Hippocampal formation (tissue), 2 donors: ENCODE measurements at regions not wholly inside any gene's neighbourhood (a gene's known extent, or its start where the extent isn't known, plus 50 kb on each side); places are given as distances from the start of the nearest gene placed in this dataset.
A peak's percentile ranks its signal among the peaks of the same experiment; 100 is the strongest.

Source experiments
- DNase-seq, 2 donors: peaks; one replicate each; lab custom pipeline; 2025; lab: John Stamatoyannopoulos, UW

DNA sequence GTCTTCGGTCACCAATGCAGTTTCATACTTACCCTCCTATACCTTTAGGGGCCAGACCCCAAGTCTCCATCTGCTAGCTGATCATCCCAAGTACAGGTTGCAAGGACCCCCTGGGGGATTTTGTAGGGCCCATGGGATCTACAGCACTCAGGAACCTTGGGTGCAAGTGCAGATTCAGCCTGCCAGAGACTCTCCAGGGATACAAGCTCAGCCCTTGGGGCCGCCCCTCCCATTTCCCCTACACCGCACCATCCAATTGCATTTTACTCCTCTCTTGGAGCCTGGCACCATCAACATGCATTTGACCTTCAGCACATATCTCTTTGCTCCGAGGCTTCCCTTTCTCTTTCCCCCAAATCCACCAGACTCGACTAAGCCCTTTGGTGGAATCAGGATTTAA lies 154.7 kb upstream of the ZNF536 start:
- DNase-seq, result no peak

GRCh38 chr19:30219702-30220101 lies 152.5 kb upstream of the ZNF536 start:
- DNase-seq, result no peak

DNA sequence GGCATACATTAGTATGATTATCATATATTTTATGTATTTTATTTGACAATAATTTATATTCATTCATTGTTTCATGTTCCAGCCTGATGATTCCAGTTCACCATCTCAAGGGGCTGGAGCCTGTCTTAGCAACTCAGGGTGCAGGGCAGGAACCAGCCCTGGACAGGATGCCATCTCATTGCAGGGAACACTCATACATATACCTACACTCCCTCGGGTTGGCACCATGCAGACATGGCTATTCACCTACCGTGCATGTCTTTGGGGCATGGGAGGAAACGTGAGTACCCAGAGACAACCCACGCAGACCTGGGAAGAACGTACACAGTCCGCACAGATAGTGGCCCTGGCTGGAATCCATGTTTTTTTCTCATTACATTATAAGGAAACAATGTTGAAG lies 151.0 kb upstream of the ZNF536 start:
- no peak for DNase-seq

DNA sequence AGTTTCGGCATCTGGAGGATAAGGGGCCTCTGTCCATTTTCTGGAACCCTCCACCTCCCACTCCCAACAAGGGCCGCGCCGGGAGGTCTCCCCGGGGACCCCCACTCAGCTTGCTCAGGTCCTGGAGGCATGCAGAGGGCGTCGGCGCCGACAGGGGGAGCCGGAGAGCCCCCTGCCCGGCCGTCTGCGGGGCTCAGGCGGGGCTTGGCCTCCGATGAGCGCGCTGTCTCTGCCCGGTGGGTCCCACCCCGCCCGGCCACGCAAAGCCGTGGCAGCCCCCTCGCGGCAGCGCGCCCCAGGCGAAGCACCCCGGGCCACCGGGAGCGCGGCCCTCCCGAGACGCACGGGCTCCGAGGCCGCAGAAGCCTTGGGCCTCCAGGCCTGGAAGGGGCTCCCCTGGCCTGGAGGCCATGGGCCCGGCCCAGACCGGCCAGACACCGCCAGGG lies 149.7 kb upstream of the ZNF536 start:
- no peak for DNase-seq

- DNase-seq, result peak in 1 of 2 donors; percentile 30
Measured at GRCh38 chr19:30222992-30223865, 149.0 kb upstream of the ZNF536 start.

- no peak for DNase-seq
Measured at GRCh38 chr19:30223866-30224688, 148.1 kb upstream of the ZNF536 start.

DNA sequence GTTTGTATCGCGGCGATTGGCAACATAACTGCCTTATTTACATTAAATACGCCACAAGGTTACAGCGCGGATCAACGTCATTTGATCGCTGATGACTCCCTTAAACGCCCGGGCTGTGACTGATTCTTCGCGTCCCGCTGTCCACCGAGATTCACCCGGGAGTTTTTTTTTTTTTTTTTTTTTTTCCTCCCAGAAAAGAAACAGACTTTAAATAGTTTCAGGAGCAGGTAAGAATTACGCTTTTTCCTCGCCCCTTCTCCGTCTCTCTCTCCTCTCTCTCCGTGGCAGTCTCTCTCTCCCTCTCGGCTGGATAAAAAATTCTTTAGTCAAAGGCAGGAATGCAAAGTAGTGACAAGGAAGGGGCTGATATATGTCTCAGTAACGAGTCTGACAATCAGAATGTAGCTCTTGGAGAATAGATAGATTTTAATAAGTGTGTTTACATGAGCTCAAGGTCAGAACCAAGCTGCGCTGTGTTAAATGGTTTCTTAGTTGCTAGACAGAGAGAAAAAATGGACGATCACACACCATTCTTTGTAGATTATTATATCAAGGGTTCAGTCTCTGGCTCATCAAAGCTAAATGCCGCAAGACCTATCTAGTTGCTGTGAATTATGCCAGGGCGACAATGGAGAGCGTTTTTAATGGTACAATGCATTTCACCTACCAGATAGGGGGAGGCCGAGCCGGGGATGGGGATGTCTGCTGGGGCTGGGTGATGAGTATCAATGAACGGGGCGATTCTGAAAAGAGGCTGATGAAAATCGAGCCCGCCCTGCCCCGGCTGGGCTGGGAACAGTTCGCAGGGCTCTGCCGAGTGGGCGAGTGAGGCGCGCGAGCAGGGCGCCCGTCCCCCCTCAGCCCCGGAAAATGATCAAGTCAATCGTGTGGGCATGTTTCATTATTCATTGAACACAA lies 147.2 kb upstream of the ZNF536 start:
- peak; percentile 24 to 76 for DNase-seq

DNA sequence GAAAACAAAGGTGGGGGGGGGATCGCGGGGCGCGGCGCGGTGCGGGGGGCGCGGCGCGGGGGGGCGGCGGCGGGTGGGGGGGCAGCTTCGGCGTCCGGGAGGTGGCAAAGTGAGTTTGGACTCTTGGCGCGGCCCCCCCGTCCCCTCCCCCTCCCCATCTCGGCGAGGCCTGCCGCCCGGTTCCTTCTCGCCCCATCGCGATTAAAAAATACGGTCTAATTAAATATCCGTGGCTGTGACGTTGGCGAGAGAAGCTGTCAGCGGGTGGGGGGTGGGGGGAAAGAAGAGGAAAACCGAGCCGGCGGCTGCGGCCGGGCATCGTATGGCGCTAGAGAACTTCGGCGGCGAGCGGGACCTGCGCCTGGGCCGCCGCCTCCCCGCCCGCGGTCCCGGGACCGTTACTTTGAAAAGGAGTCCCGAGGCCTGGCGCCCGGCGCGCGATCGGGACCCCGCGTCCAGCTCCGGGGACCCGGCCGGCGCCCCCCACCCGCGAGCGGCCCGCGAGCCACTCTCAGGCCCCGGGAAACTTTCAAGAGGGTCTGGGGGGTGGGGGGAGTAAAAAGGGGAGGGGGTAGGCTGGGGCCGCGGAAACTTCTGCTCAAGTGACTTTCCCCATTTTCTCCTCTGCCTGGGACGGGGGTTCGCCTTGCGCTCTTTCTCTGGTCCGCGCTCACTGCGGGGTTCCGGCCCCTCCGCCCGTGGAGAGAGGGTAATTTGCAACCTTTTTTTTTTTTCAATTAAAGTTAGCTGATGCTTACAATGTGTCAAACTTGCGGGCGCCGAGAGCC lies 146.3 kb upstream of the ZNF536 start:
- no peak for DNase-seq

- peak; percentile 27 to 53 for DNase-seq
Measured at GRCh38 chr19:30226464-30227011, 145.6 kb upstream of the ZNF536 start.

DNA sequence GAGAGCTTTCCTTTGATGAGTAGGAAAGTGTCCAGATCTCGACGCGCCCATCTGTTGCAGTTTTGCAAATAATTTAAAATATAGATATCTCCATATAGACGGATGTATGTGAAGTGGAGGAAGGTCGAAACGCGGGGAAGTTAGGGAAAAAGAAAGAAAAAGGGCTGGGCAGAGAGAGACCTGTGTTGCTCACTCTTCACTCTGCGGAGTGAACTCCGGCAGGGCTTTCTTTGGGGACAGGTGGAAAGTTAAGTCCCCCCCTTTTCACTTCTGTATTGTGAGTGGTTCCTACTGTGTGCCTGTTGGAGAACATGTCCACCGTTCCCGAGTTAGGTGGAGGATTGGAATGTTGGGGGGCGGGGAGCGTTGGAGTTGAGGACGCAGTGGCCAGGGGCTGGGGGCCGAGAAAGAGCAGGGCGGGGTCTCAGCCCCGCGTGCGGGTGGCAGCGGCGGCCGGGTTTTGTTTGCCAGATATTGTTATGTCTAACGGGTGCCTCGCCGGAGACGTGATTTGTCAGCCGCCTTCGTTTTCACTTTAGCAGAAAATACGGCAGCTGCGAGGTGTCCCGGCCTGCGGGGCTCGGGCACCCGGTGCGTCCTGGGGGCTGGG lies 145.1 kb upstream of the ZNF536 start:
- DNase-seq, result no peak

GRCh38 chr19:30227661-30228112 lies 144.5 kb upstream of the ZNF536 start:
- DNase-seq, result peak; percentile 65 to 71

DNA sequence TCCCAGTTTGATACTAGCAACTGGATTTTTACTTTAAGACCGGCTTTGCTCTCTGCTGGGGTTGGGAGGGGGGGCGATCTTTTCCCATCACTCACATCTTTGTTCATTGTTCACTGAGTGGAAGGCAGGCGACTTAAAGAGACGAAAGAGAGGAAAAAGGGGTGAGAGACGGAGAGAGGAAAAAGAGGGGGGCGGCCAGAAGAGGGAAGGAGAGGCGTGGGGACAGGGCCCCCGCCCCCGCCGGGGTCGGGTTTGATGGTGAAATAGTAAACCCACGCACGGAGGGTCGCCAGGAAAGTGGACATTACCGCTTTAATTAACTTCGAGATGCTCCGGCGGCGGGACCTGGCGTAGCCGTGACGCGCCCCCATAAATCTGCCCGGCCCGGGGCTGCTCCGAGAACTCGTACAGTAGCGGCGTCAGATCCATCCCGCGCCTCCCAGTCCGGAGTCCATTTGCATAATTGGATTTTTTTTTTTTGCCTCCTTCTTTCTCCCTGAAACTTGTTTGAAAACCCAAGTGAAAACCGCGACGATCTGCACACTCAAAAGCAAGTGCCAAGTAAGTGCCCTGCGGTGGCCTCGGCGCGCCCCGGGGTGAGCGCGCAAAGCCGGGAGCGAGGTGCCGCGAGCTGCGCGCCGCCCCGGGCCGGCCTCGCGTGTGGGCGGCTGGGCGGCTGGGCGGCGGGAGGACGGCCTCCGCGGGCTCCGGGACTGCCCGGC lies 143.9 kb upstream of the ZNF536 start:
- peak; percentile 60 to 66 for DNase-seq

DNA sequence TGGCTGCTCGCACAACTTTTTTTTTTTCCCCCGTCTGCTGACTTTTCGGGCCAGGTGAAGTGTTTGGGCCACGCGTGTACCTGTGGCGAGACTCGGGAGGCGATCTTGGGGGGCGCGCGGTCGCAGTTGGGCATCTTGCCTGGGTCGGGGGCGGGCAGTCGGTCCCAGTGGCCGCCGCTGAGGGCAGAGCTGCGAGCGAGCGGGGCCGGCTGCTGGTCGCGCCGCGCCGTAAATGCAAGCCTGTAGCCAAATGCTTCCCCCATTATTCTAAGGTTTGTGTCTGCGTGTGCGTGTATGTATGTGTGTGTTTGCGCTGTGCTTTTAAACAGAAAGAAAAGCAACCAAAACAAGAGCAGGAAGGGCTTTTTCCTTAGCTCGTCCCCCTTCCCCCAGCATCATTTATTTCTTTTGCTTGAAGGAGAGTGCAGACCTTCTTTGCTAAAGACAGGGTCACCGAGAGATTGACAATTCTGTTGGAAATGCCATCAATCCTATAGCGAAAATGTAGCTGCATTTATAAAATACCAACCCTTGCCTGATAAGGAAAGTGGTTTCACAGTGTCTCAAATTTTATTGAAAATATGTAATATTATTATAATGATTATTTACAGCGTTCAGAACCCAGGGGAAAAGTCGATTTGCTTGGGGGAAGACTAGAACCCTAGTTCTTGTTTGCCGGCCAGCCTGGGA lies 143.2 kb upstream of the ZNF536 start:
- DNase-seq, result peak in 1 of 2 donors; percentile 23

DNA sequence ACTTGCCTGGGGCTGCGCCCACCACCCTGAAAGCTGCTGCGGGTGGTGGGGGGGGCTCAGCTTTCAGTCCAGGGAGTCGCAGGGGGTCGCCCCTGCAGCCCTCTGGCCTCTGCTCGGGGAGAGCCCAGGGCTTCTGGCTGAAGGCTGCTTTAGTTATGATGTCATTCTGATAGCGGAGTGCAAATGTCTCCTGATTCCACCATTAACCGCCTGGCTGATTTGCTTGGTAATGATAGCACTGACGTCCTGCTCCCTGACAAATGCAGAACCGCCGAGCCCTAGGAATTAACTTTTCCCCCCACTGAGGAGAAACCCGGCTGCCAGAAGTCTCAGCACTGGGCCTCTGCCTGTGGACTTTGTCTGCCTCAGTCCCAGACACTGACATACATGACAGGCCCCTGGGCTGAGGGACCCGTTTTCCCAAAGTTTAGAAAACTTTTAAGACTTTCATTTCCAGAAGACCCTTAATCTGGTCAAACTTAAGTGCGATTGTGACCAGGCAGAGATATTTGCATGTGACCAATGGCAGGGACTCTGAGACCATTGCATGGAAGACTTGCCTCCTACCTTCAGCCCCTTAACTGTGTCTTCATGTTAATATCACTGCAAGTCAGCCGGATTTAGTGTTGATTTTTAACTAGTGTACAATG lies 142.5 kb upstream of the ZNF536 start:
- DNase-seq, result peak; percentile 26 to 27

DNA sequence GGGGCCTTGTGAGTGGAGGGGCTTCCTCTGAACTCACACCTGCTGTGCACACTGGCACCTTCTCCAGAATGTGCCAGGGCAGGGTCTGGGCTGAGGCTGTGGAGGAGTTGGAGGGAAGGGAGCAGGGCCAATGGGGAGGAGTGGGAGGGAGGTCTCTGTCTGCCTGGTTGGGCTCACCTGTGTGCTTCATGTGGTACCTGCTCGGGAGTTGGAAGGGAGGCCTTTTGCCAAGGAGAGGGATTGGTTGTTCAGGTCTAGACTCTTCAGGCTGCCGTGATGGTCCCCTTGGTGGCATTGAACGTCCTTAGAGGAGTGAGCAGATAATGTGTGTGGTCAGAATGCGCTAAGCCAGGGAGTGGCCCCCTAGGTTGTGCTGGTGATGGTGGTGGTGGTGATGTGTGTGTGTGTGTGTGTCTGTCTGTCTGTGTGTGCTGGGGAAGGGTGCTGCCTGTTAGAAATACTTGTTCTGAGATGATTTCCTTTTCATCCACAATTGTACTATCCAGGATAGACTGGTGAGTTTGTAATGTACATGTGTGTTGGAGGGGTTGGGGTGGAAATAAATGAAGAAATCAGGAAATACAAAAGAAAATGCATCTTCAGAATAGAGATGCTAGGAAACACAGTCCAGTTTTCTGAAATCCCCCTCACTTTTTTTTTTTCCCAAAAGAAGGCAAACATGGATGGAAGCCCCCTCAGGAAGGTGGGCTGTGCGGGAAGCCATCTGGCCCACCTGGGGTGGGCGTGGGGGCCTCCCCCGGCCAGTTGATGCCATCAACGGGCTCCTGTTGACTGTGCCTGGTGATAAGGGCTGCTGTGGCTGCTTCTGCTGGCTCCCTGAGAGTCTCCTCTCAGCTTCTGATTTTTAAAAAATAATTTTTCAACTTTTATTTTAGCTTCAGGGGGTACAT lies 140.5 kb upstream of the ZNF536 start:
- no peak for DNase-seq

GRCh38 chr19:30233375-30233774 lies 138.8 kb upstream of the ZNF536 start:
- DNase-seq, result no peak

DNA sequence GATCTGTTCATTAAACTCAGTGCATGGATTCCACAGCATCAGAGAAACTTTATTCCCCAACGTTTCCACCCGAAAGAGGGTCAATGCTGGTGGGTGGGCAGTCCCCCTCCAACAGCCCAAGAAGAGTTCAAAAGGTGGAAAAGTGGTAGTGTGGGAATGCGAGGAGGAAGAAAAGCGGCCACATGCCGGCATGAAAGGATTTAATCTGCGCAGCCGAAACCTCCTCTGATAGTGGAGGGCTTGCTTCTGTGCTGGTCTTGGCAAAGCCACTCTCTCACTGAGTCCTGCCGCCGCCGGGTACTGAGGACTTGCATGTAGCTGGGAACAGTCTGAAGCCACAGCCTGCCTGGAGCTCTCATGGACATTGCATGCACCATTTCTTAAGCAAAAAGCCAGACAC lies 136.2 kb upstream of the ZNF536 start:
- peak; percentile 61 to 62 for DNase-seq
